Fibroblast of mammary gland (primary cell): ENCODE measurements at regions not wholly inside any gene's neighbourhood (a gene's known extent, or its start where the extent isn't known, plus 50 kb on each side); places are given as distances from the start of the nearest gene placed in this dataset.

Source experiments
- DNase-seq: peaks from one replicate; pipeline ENCODE4 v3.0.0-alpha.2; 2010; ENCODE audit warnings: low read depth
- H3K4me3 ChIP-seq: 2 replicates; pipeline ENCODE4 v1.5.1; 2011; ENCODE audit warnings: low read depth, mild to moderate bottlenecking, low read length, moderate library complexity; ENCODE audit not compliant: control insufficient read depth
- TF ChIP-seq, protein P1 (sequence below): conservative IDR thresholded peaks from 2 replicates; pipeline ENCODE4 v1.5.1; 2011; ENCODE audit warnings: low read depth, low read length, inconsistent platforms; ENCODE audit not compliant: control insufficient read depth, insufficient read depth

DNA sequence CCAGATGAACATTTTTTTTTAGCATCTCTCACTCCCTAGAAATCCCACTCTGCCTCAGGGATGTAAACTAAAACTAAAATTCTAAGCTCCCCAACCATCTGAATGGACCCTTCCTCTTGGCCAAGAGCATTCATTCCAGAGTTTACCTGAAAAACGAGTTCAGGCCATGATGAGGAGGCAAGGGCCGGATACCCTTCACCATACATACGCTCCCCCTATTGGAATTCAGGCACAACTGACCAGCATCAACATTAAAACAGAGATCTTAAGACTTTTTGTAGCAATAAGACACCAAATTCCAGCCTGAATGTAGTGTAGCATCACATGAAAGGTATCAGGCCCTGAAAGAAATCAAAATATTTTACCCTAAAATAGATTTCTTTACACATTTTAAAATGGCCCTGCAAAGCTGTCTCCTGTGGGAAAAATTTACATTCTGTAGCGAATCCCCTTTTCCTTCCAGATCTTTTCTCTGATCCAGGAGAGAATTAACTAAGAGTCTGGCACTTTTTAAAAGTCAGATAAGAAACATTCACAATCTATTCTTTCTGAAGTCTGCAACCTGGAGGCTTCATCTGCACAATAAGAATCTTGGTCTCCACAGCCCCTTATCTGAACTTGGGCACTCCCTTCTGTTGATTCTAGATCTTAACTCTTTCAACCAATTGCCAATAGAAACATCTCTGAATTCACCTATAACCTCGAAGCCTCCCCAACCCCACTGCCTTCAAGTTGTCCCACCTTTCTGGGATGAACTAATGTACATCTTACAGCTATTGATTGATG lies 888.5 kb downstream of the UQCRFS1 start:
- no peak for DNase-seq
- H3K4me3 ChIP-seq: no peak overlapping the region
- TF ChIP-seq, protein P1, sequence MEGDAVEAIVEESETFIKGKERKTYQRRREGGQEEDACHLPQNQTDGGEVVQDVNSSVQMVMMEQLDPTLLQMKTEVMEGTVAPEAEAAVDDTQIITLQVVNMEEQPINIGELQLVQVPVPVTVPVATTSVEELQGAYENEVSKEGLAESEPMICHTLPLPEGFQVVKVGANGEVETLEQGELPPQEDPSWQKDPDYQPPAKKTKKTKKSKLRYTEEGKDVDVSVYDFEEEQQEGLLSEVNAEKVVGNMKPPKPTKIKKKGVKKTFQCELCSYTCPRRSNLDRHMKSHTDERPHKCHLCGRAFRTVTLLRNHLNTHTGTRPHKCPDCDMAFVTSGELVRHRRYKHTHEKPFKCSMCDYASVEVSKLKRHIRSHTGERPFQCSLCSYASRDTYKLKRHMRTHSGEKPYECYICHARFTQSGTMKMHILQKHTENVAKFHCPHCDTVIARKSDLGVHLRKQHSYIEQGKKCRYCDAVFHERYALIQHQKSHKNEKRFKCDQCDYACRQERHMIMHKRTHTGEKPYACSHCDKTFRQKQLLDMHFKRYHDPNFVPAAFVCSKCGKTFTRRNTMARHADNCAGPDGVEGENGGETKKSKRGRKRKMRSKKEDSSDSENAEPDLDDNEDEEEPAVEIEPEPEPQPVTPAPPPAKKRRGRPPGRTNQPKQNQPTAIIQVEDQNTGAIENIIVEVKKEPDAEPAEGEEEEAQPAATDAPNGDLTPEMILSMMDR: peak; percentile 25

DNA sequence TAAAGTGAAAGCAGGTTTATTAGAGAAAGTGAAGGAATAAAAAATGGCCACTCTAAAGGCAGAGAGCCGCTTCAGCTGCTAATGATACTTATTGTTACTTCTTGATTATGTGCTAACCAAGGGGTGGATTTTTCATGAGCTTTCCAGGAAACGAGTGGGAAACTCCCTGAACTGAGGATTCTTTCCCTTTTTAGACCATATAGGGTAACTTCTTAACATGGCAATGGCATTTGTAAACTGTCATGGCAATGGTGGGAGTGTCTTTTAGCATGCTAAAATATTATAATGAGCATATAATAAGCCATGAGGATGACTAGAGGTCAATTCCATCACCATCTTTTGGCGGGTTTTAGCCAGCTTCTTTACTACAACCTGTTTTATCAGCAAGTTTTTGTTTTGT lies 890.0 kb downstream of the UQCRFS1 start:
- no peak for DNase-seq
- H3K4me3 ChIP-seq: no peak overlapping the region
- TF ChIP-seq, protein P1: no peak

DNA sequence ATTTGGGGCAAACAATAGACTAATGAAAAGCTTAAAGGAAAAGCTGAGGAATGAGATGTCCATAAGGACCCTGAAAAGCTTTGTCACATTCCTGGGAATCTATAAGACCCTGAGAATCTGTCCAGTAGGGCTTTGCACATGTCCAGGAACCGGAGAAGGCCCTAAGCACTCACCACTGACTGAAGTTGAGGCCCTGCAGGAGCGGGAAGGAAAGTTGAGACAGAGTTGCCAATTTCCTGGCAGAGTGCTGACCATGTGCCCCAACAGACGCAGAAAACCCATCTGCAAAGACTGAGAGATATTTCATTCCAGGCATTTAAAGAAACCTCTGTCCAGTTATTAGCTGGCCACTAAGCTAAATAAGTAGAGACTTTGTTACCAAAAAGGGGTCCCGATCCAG lies 890.5 kb downstream of the UQCRFS1 start:
- no peak for DNase-seq
- TF ChIP-seq, protein P1: no peak
- no peak overlapping the region for H3K4me3 ChIP-seq

DNA sequence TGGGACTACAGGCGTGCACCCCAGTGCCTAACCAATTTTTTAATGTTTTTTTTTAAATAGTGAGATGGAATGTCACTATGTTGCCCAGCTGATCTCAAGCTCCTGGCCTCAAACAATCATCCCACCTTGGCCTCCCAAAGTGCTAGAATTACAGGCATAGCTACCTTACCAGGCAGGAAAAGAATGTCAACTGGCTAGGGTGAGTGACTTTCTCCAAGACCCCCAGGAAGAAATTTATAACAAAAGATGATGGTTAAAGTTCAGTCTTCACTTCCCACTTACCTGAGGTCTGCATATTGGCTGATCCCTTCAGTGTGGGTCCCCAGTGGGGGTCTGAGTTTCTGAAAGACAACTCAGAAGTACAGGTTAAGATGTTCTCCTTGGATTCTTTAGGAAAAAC lies 893.0 kb downstream of the UQCRFS1 start:
- DNase-seq: no peak
- H3K4me3 ChIP-seq: no peak overlapping the region
- TF ChIP-seq, protein P1: no peak

DNA sequence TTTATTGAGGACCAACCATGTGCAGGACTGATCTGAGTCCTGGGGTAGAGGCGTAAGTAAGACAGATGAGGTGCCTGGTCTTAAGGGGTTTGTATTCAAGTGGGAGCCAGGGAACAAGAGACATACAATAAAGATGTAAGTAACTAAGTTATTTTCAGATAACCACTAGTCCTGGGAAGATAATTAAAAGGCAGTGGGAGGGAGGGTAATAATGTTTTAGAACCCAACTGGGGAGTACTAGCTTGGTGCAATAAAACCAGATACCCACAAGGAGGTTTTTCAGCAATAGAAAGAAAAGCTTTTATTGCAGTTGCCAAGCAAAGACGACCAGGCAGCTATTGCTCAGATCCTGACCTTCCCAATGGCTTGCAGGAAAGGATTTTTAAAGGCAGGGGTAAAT lies 893.7 kb downstream of the UQCRFS1 start:
- no peak for DNase-seq
- TF ChIP-seq, protein P1: no peak
- H3K4me3 ChIP-seq: no peak overlapping the region

DNA sequence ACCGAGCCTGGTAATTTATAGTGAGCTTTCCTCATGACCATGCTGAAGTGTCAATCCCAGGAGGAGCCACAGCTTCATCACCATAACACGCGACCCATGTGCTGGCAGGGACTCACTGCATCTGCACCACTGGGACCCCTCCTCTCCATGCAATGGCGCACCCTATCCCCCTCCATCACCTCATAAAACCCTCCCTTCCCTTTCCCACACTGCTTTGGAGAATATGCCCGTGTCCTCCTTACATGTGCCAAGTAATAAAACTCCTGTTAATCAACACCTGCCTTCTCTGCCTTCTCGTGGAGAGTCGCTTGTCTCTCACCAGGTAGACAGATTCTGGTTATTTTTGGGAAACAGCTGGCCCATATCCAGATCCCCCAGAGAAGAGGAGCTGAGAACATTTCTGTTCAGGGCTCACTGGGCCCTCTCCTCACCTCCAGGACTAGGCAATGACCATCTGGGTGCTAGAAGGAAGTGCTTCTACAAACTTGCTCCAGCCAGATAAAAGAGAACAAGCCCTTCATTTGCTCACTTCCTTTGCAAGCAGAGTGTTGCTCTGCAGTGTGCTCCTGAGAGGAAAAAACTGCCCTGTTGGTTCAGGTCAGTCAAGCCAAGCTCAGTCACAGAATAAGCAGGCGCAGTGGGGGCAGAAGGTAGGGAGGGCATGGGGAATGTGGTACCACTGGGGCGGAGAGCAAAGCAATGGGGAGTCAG lies 894.3 kb downstream of the UQCRFS1 start:
- TF ChIP-seq, protein P1: no peak
- DNase-seq: no peak
- no peak overlapping the region for H3K4me3 ChIP-seq
